CD4-positive, CD25-positive, alpha-beta regulatory T cell (primary cell): ENCODE measurements at regions not wholly inside any gene's neighbourhood (a gene's known extent, or its start where the extent isn't known, plus 50 kb on each side); places are given as distances from the start of the nearest gene placed in this dataset.
A peak's percentile ranks its signal among the peaks of the same experiment; 100 is the strongest.

Experiments
- ATAC-seq, 2 donors: fragments of 150-1000 bp; cut with Tn5 transposase; one replicate each; pipeline ENCODE4 v1.10.0; 2021; ENCODE audit warnings: low read depth in 2 of 2, moderate number of reproducible peaks in 2 of 2, moderate library complexity in 1 of 2
- DNase-seq, 3 donors: peaks; one replicate each; pipeline versions ENCODE4 v3.0.0 to v3.0.0-alpha.2; 2012 to 2022; ENCODE audit warnings: mixed read lengths in 1 of 3
- H3K27ac ChIP-seq: one replicate; pipeline ENCODE4 v1.7.0; 2013; ENCODE audit warnings: mild to moderate bottlenecking, low read length; ENCODE audit not compliant: insufficient read depth, poor library complexity, severe bottlenecking
- H3K27me3 ChIP-seq: one replicate; pipeline ENCODE4 v1.7.0; 2013; ENCODE audit warnings: low read length; ENCODE audit not compliant: control insufficient read depth, insufficient read depth
- H3K36me3 ChIP-seq: one replicate; pipeline ENCODE4 v1.7.0; 2013; ENCODE audit warnings: mild to moderate bottlenecking, low read length, moderate library complexity; ENCODE audit not compliant: control insufficient read depth, insufficient read depth
- H3K4me1 ChIP-seq: 2 replicates; pipeline ENCODE4 v1.7.0; 2013; ENCODE audit warnings: mild to moderate bottlenecking, low read length; ENCODE audit not compliant: insufficient read depth, control insufficient read depth, poor library complexity, severe bottlenecking
- H3K4me3 ChIP-seq: one replicate; pipeline ENCODE4 v1.7.0; 2013; ENCODE audit warnings: low read depth, mild to moderate bottlenecking, low read length, moderate library complexity
- H3K9me3 ChIP-seq, 2 experiments: 1 replicate in 1 of 2; 2 replicates in 1 of 2; pipeline ENCODE4 v1.7.0; 2013; ENCODE audit warnings: low read length in 2 of 2, mild to moderate bottlenecking in 1 of 2, moderate library complexity in 1 of 2; ENCODE audit not compliant: control insufficient read depth in 2 of 2
- H3K27ac Mint-ChIP-seq, 3 donors: one replicate each; pipeline ENCODE4 v1.8.0; 2020 to 2022; ENCODE audit warnings: mild to moderate bottlenecking in 3 of 3, mixed read lengths in 3 of 3, moderate library complexity in 2 of 3
- H3K27me3 Mint-ChIP-seq: one replicate; pipeline ENCODE4 v1.8.0; 2022; ENCODE audit warnings: mild to moderate bottlenecking, mixed read lengths
- H3K36me3 Mint-ChIP-seq: one replicate; pipeline ENCODE4 v1.8.0; 2020; ENCODE audit warnings: mixed read lengths
- H3K4me1 Mint-ChIP-seq, 4 donors: one replicate each; pipeline ENCODE4 v1.8.0; 2020 to 2022; ENCODE audit warnings: mixed read lengths in 4 of 4, mild to moderate bottlenecking in 1 of 4
- H3K4me3 Mint-ChIP-seq, 4 donors: one replicate each; pipeline ENCODE4 v1.8.0; 2020 to 2022; ENCODE audit warnings: mild to moderate bottlenecking in 4 of 4, mixed read lengths in 4 of 4, moderate library complexity in 3 of 4
- H3K9me3 Mint-ChIP-seq, 7 donors: one replicate each; pipeline ENCODE4 v1.8.0; 2020 to 2022; ENCODE audit warnings: mixed read lengths in 7 of 7, mild to moderate bottlenecking in 3 of 7, moderate library complexity in 2 of 7

GRCh38 chr9:21557428-21557768 is 75.3 kb upstream of the IFNE start:
- Mint-ChIP-seq H3K27me3 (peaks cover 61% of the 10 kb centered on the region), H3K4me3 (no peak overlapping the region), H3K9me3 (peaks cover 0 to 3% (median 0%) of the 10 kb centered on the region in 7 donors), H3K27ac (no peak overlapping the region), H3K4me1 (peaks cover 0 to 14% (median 8%) of the 10 kb centered on the region in 4 donors), H3K36me3 (no peaks in the 10 kb centered on the region)
- no peak overlapping the region for H3K4me3 ChIP-seq
- no peaks in the 10 kb centered on the region for H3K36me3 ChIP-seq
- H3K27me3 ChIP-seq: peaks cover 55% of the 10 kb centered on the region
- DNase-seq: no peak
- H3K9me3 ChIP-seq: no peaks in the 10 kb centered on the region
- peaks cover 15% of the 10 kb centered on the region for H3K4me1 ChIP-seq
- H3K27ac ChIP-seq: no peak overlapping the region
- no peak for ATAC-seq

DNA sequence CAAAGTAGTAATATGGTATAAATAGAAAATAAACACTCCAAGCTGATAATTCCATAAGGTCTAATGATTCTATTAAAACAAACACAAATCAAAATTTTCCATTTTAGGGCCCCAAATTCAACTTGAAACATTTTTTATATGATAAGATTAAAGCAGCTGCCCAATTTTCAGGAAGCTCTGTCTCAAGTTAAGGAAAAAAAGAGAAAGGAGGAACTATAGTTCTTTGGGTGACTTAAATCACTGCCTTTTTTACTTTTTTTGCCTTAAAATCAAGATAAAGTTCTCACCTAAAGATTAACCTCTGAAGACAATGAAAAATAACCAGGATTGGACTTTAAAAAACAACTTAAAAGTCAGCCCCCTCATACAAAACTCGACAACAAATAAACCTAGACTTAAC is 76.0 kb upstream of the IFNE start:
- Mint-ChIP-seq H3K36me3 (no peaks in the 10 kb centered on the region), H3K4me3 (peak overlapping the region in 2 of 4 donors; percentile 81 to 92), H3K27ac (no peak overlapping the region), H3K4me1 (peaks cover 0 to 14% (median 8%) of the 10 kb centered on the region in 4 donors), H3K9me3 (peaks cover 0 to 3% (median 0%) of the 10 kb centered on the region in 7 donors), H3K27me3 (peaks cover 59% of the 10 kb centered on the region)
- ATAC-seq (no peak), DNase-seq (no peak)
- Histone ChIP-seq H3K27ac (no peak overlapping the region), H3K27me3 (peaks cover 48% of the 10 kb centered on the region), H3K36me3 (no peaks in the 10 kb centered on the region), H3K4me1 (peaks cover 15% of the 10 kb centered on the region), H3K4me3 (no peak overlapping the region), H3K9me3 (no peaks in the 10 kb centered on the region)

GRCh38 chr9:21558615-21559401 is 76.7 kb upstream of the IFNE start:
- peaks cover 0 to 3% (median 0%) of the 10 kb centered on the region in 7 donors for H3K9me3 Mint-ChIP-seq
- H3K27ac Mint-ChIP-seq: peak overlapping the region in 2 of 3 donors; percentile 26 to 43
- H3K4me1 Mint-ChIP-seq: peaks cover 0 to 14% (median 8%) of the 10 kb centered on the region in 4 donors
- no peak overlapping the region for H3K27ac ChIP-seq
- H3K36me3 ChIP-seq: no peaks in the 10 kb centered on the region
- peaks cover 15% of the 10 kb centered on the region for H3K4me1 ChIP-seq
- peaks cover 56% of the 10 kb centered on the region for H3K27me3 Mint-ChIP-seq
- peak overlapping the region; percentile 82 for H3K4me3 ChIP-seq
- H3K4me3 Mint-ChIP-seq: peak overlapping the region; percentile 59 to 94 (median 86)
- peaks cover 45% of the 10 kb centered on the region for H3K27me3 ChIP-seq
- no peaks in the 10 kb centered on the region for H3K9me3 ChIP-seq
- ATAC-seq (peak in 1 of 2 donors; percentile 31), DNase-seq (peak in 1 of 3 donors; percentile 19)
- H3K36me3 Mint-ChIP-seq: no peaks in the 10 kb centered on the region

DNA sequence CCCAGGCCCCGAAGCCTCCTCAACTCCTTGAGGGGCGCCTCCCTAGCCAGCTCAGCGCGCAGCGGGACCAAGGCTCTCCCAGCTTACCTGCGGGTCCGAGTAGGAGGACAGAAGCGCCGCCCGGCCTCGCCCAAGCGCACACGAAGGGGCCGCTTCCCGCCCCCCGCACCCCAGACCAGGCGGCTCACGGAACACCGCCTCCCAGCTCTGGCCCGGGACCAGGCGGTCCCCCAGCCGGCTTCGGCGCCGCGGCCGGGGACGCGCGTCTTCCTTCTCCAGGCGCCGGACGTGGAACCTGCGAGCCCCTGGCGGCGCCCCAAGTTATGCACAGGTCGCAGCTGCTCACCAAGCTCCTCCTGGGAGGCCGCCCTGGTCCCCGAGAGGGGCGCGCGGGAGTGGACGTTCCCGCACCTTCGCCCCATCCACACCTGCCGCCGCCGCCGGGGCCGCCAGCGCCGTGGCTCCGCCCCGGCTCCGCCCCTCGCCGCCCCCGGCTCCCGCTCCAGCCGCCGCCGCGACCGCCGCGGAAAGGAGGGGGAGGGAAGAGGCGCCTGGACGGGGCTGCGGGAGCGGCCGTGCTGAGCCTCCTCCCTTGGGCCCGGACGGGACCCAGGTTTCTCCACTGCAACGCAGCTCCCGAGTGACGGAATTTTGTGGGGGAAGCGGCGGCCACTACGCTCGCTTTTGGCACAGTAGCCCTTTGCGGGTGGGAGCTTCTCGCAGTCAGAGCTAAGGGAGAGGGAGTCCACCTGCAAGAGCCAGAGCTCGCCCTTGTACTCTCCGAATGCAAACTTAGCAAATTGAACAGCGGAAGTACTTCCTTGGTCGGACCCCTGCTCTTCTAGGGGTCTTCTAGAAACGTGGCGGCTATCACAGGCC is 77.5 kb upstream of the IFNE start:
- H3K9me3 ChIP-seq: no peaks in the 10 kb centered on the region
- peaks cover 61% of the 10 kb centered on the region for H3K27me3 Mint-ChIP-seq
- H3K9me3 Mint-ChIP-seq: peaks cover 0 to 3% (median 0%) of the 10 kb centered on the region in 7 donors
- peak; percentile 33 to 40 (median 36) for DNase-seq
- no peak overlapping the region for H3K4me3 ChIP-seq
- H3K36me3 ChIP-seq: no peaks in the 10 kb centered on the region
- peak overlapping the region; percentile 59 to 92 (median 71) for H3K4me3 Mint-ChIP-seq
- H3K4me1 ChIP-seq: peaks cover 15% of the 10 kb centered on the region
- peaks cover 45% of the 10 kb centered on the region for H3K27me3 ChIP-seq
- peak; percentile 63 to 70 for ATAC-seq
- H3K4me1 Mint-ChIP-seq: peaks cover 0 to 14% (median 9%) of the 10 kb centered on the region in 4 donors
- H3K36me3 Mint-ChIP-seq: no peaks in the 10 kb centered on the region
- H3K27ac Mint-ChIP-seq: no peak overlapping the region
- H3K27ac ChIP-seq: no peak overlapping the region

DNA sequence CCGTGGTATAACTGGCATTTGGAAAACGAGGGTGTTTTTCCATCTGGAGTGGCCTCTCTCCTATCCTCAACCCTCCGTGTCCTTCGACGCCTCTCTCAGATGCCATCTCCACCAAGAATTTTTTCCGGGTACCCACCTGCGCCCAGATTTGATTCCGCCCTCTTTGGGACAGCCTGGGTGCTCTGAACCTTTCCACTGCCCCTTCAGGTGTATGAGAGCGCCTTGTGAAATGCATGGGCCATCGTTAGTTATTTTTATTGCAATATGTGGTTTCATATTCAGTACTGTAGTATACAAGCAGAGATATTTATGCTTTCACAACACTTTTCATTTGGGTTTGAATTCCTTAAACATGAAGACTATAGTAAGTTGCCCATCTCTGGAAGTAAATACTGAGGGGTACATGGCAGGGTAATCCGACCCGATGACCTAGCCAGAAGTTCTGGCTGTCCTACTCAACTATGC is 78.2 kb upstream of the IFNE start:
- H3K36me3 Mint-ChIP-seq: no peaks in the 10 kb centered on the region
- Histone ChIP-seq H3K4me1 (peaks cover 15% of the 10 kb centered on the region), H3K4me3 (no peak overlapping the region), H3K36me3 (no peaks in the 10 kb centered on the region), H3K27me3 (peaks cover 44% of the 10 kb centered on the region), H3K27ac (no peak overlapping the region), H3K9me3 (no peaks in the 10 kb centered on the region)
- H3K9me3 Mint-ChIP-seq: peaks cover 0 to 3% (median 0%) of the 10 kb centered on the region in 7 donors
- ATAC-seq (no peak), DNase-seq (no peak)
- peaks cover 0 to 14% (median 9%) of the 10 kb centered on the region in 4 donors for H3K4me1 Mint-ChIP-seq
- peaks cover 54% of the 10 kb centered on the region for H3K27me3 Mint-ChIP-seq
- H3K4me3 Mint-ChIP-seq: peak overlapping the region; percentile 46 to 85 (median 80)
- no peak overlapping the region for H3K27ac Mint-ChIP-seq

GRCh38 chr9:21561502-21561901 is 79.4 kb upstream of the IFNE start:
- H3K4me3 ChIP-seq: no peak overlapping the region
- H3K9me3 Mint-ChIP-seq: peaks cover 0 to 3% (median 0%) of the 10 kb centered on the region in 7 donors
- H3K4me1 Mint-ChIP-seq: peaks cover 0 to 14% (median 9%) of the 10 kb centered on the region in 4 donors
- H3K36me3 ChIP-seq: no peaks in the 10 kb centered on the region
- H3K9me3 ChIP-seq: no peaks in the 10 kb centered on the region
- H3K4me1 ChIP-seq: peaks cover 15% of the 10 kb centered on the region
- H3K36me3 Mint-ChIP-seq: no peaks in the 10 kb centered on the region
- no peak for DNase-seq
- peaks cover 55% of the 10 kb centered on the region for H3K27me3 Mint-ChIP-seq
- no peak for ATAC-seq
- H3K27me3 ChIP-seq: peaks cover 47% of the 10 kb centered on the region
- H3K27ac ChIP-seq: no peak overlapping the region
- no peak overlapping the region for H3K4me3 Mint-ChIP-seq
- no peak overlapping the region for H3K27ac Mint-ChIP-seq

DNA sequence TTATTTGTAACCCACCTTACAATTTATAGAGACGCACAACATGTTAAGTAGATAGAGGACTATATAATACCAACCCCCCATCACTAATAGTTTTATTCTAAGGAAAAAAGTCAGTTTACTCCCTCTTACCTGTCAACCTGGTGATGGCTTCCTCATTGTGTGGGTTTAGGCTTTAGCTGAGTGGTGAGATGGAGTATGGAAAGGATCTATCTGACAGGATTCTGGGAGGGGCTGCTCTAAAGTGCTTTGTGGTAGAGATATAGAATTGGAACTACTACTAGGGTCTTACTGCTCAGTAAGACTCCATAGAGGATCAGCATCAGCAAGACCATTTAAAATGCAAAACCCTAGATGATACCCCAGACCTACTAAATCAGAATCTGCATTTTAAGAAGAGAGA is 82.1 kb upstream of the IFNE start:
- Mint-ChIP-seq H3K4me3 (no peak overlapping the region), H3K36me3 (no peaks in the 10 kb centered on the region), H3K9me3 (no peaks in the 10 kb centered on the region), H3K4me1 (peaks cover 0 to 5% (median 2%) of the 10 kb centered on the region in 4 donors), H3K27me3 (peaks cover 49% of the 10 kb centered on the region), H3K27ac (no peak overlapping the region)
- H3K36me3 ChIP-seq: no peaks in the 10 kb centered on the region
- DNase-seq (no peak), ATAC-seq (no peak)
- no peak overlapping the region for H3K27ac ChIP-seq
- H3K4me3 ChIP-seq: no peak overlapping the region
- H3K4me1 ChIP-seq: peaks cover 6% of the 10 kb centered on the region
- H3K27me3 ChIP-seq: peaks cover 29% of the 10 kb centered on the region
- no peaks in the 10 kb centered on the region for H3K9me3 ChIP-seq
